GM21529 (cell line): ENCODE measurements at regions not wholly inside any gene's neighbourhood (a gene's known extent, or its start where the extent isn't known, plus 50 kb on each side); places are given as distances from the start of the nearest gene placed in this dataset.

Experiments
- ATAC-seq: cut with Tn5 transposase; IDR thresholded peaks from one replicate; pipeline ENCODE4 v1.9.1; 2021; ENCODE audit not compliant: unreplicated experiment

DNA sequence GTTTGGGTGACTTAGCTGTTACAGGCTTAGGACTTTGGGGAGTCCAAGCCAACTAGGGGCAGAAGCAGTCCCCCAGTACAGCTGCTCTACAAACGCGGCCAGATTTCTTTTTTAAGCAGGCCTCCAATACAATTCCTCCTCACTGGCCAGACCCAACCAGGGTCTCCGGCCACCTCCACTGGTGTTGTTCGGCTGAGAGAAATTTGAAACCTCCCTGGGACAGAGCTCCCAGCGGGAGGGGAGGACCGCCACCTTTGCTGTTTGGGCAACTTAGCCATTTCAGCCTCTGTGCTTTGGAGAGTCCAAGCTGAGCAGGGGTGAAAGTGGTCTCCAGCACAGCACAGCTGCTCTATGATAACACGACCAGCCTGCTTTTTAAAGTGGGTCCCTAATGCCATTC is 59.4 kb upstream of the KHDRBS2 start:
- ATAC-seq, result no peak

DNA sequence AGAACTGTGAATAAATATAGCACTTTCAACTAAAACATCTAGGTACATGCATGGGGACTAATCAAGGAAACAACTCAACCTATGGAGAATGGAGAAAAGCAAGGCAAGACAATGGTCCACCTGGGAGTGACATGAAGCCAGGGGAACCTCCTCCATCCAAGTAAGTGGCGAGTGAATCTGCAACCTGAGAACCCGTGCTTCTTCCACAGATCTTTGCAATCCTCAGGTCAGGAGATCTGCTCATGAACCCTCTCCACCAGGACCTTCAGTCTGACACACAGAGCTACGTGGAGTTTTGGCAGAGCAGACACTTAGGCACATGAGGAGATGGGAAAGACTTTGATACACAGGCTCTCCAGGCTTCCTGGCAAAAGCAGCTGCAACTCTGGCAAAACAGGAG is 58.8 kb upstream of the KHDRBS2 start:
- no peak for ATAC-seq

DNA sequence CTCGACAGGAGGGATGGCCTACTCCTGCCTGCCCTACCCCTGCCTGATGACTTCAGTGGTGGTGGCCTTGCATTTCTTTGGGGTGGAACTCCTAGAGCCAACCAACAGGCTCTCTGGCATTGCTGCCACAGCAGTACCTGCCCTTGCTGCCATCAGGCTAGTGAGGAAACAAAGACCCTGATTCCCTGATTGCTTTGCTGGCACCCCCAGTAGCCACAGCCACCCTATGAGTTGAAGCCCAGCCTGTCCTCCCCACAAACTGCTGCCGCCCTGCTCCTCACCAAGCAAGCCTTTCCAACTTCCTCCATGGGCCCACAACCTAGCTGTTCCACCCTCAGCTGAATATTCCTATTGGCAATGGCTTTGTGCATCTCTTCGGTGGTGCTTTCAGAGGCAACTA is 52.5 kb upstream of the KHDRBS2 start:
- ATAC-seq, result no peak
